Lung microvascular endothelial cell (primary cell): ENCODE measurements at regions not wholly inside any gene's neighbourhood (a gene's known extent, or its start where the extent isn't known, plus 50 kb on each side); places are given as distances from the start of the nearest gene placed in this dataset.
"Not testable (repeated sequence)": the region's sequence is repeated elsewhere in the genome, so short reads cannot be mapped to it uniquely, and the experiment has no call there.

Experiments
- DNase-seq, 2 donors: peaks; one replicate each; pipeline versions ENCODE4 v3.0.0 to v3.0.0-alpha.2; 2010; ENCODE audit warnings: low read depth in 2 of 2

DNA sequence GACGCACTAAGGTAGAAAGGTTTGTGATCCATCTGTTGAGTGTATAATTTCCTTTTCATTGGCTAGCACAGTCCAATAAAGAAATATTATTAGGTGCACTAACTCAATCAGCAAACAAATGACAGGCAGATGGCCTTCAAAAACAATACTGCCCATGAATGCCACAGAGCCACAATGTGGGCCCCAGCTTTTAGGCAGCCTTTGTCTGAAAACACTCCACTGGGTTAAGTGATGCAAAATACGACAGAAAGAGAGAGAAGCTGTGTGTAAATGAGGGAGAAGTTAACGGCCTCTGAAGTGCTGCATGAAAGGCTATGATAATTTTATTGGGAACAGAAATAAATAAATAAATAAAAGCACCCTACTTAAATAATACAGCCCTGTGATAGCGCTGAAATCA, 274.6 kb downstream of the NKX6-1 start:
- DNase-seq = no peak

GRCh38 chr4:84221704-84222103, 277.4 kb downstream of the NKX6-1 start:
- DNase-seq = no peak

GRCh38 chr4:84220990-84221389, 278.1 kb downstream of the NKX6-1 start:
- DNase-seq = no peak

- DNase-seq = no peak
These were observed 279.4 kb downstream of the NKX6-1 start for GRCh38 chr4:84219656-84220055.

- no peak for DNase-seq
These were observed 281.1 kb downstream of the NKX6-1 start for GRCh38 chr4:84218031-84218430.

DNA sequence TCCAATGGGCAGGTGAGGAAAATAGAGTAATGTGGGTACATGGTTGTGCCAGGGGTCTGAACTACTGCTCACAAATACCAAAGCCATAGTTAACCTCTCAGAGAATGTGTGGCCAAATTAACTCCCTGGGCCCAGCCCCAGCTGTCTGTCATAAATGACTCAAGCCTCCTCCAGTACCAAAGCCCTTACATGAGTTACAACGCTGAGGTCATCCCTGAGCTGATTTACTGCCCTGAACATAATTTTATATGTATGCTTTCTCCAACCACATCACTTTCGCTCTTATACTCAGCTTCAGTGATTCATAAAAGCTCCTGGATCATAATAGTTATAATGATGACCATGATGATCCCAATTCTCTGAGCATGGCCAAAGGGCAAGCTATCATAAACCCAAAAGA, 283.9 kb downstream of the NKX6-1 start:
- no peak for DNase-seq

GRCh38 chr4:84206226-84206625, 292.9 kb downstream of the NKX6-1 start:
- not testable (repeated sequence) for DNase-seq

DNA sequence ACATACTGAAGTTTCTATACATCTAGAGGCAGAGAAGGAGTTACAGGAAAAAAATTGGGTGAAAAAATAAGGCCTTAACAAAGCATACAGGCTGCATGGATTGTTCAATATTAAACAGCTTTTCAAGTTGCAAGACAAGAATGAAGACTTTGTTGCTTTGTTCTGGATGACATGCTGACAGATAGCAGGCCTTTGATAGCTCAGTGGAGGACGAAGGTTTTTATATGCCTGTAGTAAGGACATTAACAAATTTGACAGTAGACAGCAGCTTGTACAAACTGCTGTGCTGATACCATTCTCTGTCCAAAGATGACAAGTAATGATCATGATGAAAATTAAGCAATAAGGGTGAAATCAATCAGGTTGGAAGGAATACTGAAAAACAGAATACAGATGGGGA, 309.9 kb downstream of the NKX6-1 start:
- DNase-seq = no peak

DNA sequence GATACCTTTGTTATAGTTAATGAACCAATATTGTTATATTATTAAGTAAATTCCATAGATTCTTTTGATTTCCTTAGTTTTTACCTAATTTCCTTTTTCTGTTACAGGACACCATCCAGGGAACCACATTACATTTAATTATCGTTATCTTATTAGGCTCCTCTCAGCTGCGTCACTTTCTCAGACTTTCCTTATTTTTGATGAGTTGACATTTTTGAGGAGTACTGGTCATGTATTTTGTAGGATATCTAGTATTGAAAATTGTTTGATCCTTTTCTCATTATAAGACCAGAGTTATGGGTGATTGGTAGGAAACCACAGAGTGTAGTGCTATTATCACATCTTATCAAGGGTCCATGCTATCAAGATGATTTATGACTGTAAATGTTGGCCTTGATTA, 319.7 kb downstream of the NKX6-1 start:
- DNase-seq = no peak

GRCh38 chr4:84177831-84178542, 321.1 kb downstream of the NKX6-1 start:
- no peak for DNase-seq

GRCh38 chr4:84176016-84176415, 323.1 kb downstream of the NKX6-1 start:
- no peak for DNase-seq

GRCh38 chr4:84171871-84172270, 327.2 kb downstream of the NKX6-1 start:
- no peak for DNase-seq

DNA sequence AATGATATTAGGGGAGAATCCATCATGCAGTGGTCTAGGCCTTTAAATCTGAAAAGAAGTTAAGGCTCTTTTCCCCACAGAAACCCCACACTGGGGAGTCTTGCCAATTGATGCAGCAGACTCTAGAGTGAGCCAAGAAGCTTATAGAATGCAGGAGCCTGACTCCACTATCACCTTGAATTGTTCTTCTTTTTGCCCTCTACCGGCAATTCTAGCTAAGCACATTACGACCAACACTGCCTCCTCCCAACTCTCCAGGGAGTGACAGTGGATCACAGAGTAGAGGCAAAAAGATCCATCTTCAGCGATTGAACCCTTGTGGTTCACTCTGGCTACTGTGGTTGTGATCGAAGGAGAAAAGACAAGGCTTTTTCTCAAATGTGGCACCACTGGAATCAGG, 331.5 kb downstream of the NKX6-1 start:
- DNase-seq = no peak

DNA sequence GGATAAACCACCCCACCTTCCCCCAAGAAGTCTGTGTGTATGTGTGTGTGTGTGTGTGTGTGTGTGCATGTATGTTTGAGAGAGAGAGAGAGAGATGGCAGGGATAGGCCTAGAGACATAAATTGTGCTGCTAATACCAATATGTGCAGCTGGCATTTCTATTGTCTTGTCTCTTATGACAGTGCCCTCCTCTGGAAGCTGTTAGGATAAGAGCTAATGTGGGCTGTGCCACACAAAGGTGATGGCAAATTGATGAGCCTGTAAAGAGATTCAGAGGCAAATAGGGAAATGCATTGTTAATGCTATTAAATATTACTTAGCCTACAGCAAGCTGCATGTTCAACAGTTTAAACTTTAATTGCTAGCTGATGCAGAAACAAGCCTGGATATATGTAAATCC, 332.0 kb downstream of the NKX6-1 start:
- no peak for DNase-seq

- DNase-seq = no peak
These were observed 332.6 kb downstream of the NKX6-1 start for GRCh38 chr4:84166486-84166885.

DNA sequence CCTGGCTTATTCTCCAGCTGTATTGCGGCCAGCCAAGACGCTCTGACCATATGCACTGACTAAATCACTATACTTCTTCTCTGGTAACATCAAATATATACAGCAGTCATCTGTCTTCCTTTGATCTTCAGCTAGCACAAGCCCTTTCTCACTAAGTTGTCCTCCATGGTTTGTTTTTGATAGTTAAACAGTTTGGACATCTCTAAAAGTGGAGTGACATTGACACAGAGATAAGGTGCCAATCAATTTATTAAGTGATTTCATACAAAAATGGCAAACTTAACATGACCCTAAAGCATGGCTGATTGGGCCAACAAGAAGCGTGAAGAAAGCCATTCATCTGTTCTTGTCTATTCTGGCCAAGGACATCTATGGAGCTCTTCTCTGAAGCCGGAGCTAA, 334.9 kb downstream of the NKX6-1 start:
- no peak for DNase-seq

DNA sequence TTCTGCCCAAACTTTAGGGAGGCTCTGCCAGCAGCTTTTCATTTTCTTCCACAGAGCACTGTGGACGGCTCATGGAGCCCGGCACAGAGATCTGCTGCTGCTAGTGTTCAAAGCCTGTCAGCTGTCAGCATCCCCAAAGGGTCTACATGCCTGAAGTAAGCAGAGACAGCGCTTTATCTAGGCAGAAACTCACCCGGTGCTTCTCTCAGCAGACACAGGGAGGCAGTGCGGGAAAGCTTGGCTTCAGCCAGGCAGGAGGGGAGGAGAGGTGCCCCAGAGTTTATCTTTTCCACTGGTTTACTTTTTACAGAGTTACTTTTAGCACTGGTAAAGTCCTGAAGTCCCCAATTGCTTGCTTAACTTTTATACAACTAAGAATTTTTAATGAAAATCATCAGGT, 339.3 kb downstream of the NKX6-1 start:
- DNase-seq = no peak

DNA sequence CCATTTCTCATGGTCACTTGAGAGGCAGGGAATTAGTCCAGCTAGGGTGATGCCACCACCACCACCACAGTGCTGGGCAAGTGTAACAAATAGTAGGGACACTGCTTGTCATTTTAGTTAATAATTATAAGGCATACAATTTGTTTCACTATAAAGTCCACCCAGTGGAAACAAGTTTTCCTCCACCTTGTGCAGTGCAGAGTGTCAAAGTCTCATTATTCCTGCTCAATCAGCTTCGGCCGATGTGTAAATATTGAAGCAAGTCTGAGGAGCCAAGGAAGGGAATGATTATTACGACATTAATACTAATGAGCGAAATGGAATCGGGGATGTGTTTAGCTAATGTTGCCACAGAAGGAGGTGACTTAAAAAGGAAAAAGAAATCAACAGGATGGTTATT, 340.4 kb downstream of the NKX6-1 start:
- no peak for DNase-seq

GRCh38 chr4:84151574-84151973, 347.5 kb downstream of the NKX6-1 start:
- DNase-seq = peak in 1 of 2 donors; percentile 8

GRCh38 chr4:84150177-84150576, 348.9 kb downstream of the NKX6-1 start:
- no peak for DNase-seq

DNA sequence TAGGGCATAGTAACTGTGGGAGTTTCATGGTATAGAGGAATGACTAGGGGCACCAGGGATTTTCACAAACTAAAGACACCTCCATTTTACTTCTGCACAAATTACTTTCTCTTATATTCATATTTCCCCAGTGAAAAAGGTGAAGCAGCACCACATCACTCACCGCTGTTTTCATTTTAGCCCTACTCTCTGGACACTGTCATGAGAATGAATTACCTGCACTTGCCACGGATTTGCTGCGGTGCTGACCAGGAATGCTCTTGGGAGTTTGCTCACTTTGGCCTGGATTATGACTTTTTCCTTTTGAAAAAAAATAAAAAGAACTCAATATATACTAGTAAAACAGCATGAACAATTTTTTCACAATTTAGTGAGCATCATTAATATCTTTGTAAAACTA, 351.3 kb downstream of the NKX6-1 start:
- DNase-seq = no peak

DNA sequence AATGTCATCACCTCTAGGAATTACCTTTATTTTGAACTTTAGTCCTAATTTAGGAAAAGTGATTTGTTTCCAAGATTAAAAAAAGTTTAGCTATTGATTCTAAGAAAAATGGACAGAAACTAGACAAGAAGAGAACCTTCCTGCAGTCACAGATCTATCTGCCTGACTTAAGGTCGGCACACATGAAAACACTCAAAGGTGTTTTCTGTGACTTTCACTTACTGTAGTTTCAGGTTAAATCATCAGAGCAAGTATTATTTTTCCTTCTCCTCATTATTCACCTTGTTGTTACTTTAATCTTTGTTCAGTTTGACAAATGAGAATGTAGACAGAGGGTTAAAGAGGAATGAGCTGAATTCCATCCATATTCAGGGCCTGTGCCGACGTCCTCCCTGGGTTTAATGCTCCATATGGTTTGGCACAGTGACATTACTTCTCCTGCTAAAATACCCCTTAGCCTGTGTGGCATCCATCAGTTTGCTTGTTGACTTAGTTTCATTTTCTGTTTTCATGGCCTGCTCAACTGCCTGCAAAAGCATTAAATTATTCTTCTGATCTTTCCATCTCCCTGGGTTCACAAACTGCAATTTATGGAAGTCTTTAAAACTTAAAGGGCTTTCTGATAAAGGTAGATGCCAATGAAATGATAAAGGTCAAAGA, 352.7 kb downstream of the NKX6-1 start:
- no peak for DNase-seq

- no peak for DNase-seq
These were observed 353.9 kb downstream of the NKX6-1 start for GRCh38 chr4:84145176-84145575.
